AG09319 (cell line): ENCODE measurements at regions not wholly inside any gene's neighbourhood (a gene's known extent, or its start where the extent isn't known, plus 50 kb on each side); places are given as distances from the start of the nearest gene placed in this dataset.

Experiments used
- DNase-seq: peaks from one replicate; pipeline ENCODE4 v3.0.0-alpha.2; 2010; ENCODE audit warnings: low read depth; ENCODE audit errors: extremely low read depth
- CTCF ChIP-seq: IDR thresholded peaks from 2 replicates; pipeline ENCODE4 v1.5.1; 2011; ENCODE audit warnings: low read depth, mild to moderate bottlenecking, inconsistent platforms, low read length, moderate library complexity

GRCh38 chr4:38560768-38561558 lies 103.0 kb upstream of the KLF3 start:
- TF ChIP-seq CTCF = no peak
- no peak for DNase-seq

DNA sequence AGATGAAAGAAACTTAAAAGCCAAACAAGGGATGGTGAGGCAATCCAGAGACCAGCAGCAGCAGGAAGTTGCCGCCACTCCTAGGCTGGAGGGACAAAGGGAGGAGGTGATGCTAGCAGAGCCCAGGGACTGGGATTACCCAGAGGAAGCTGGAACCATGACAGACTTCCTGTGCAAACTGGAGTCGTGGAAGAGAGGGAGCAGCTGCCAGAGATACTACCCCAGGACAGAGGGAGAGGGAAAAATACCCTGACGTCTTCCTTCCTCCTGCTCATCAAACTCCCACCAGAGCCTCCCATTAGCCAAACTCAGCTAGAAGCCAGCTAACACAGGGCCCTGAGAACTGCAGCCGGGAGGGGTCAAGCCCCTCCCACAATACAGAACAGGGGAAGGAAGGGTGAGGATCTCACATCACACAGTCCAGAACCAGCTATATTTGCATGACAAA lies 101.2 kb upstream of the KLF3 start:
- no peak for TF ChIP-seq CTCF
- no peak for DNase-seq

- no peak for TF ChIP-seq CTCF
- DNase-seq = no peak
These were observed 100.1 kb upstream of the KLF3 start for GRCh38 chr4:38563707-38564495.

GRCh38 chr4:38565271-38566199 lies 98.5 kb upstream of the KLF3 start:
- DNase-seq = peak; percentile 28
- no peak for TF ChIP-seq CTCF

- no peak for TF ChIP-seq CTCF
- DNase-seq = no peak
These were observed 97.1 kb upstream of the KLF3 start for GRCh38 chr4:38566806-38567398.

- no peak for DNase-seq
- no peak for TF ChIP-seq CTCF
These were observed 96.5 kb upstream of the KLF3 start for GRCh38 chr4:38567457-38567856.
